Nephron progenitor cell (in vitro differentiated cells): ENCODE measurements at regions not wholly inside any gene's neighbourhood (a gene's known extent, or its start where the extent isn't known, plus 50 kb on each side); places are given as distances from the start of the nearest gene placed in this dataset.

Experiments used
- DNase-seq: peaks from one replicate; pipeline ENCODE4 v3.0.0; 2021
- H3K27ac Mint-ChIP-seq: 2 replicates; pipeline ENCODE4 v1.8.0; 2021; ENCODE audit warnings: mild to moderate bottlenecking, moderate library complexity, mixed read lengths
- H3K27me3 Mint-ChIP-seq: 2 replicates; pipeline ENCODE4 v1.8.0; 2021; ENCODE audit warnings: mild to moderate bottlenecking, low read depth, mixed read lengths; ENCODE audit not compliant: poor library complexity
- H3K36me3 Mint-ChIP-seq: 2 replicates; pipeline ENCODE4 v1.8.0; 2021; ENCODE audit warnings: low read depth, mixed read lengths
- H3K4me1 Mint-ChIP-seq: 2 replicates; pipeline ENCODE4 v1.8.0; 2021; ENCODE audit warnings: mixed read lengths
- H3K4me3 Mint-ChIP-seq: 2 replicates; pipeline ENCODE4 v1.8.0; 2021; ENCODE audit warnings: mild to moderate bottlenecking, moderate library complexity, mixed read lengths
- H3K9me3 Mint-ChIP-seq: 2 replicates; pipeline ENCODE4 v1.8.0; 2021; ENCODE audit warnings: mild to moderate bottlenecking, moderate library complexity, mixed read lengths
- TF ChIP-seq, protein P1 (sequence below): fragments of 200-600 bp; sonication (generic); IDR thresholded peaks from 2 replicates; pipeline ENCODE4 v1.5.0; 2021; ENCODE audit warnings: antibody characterized with exemption

DNA sequence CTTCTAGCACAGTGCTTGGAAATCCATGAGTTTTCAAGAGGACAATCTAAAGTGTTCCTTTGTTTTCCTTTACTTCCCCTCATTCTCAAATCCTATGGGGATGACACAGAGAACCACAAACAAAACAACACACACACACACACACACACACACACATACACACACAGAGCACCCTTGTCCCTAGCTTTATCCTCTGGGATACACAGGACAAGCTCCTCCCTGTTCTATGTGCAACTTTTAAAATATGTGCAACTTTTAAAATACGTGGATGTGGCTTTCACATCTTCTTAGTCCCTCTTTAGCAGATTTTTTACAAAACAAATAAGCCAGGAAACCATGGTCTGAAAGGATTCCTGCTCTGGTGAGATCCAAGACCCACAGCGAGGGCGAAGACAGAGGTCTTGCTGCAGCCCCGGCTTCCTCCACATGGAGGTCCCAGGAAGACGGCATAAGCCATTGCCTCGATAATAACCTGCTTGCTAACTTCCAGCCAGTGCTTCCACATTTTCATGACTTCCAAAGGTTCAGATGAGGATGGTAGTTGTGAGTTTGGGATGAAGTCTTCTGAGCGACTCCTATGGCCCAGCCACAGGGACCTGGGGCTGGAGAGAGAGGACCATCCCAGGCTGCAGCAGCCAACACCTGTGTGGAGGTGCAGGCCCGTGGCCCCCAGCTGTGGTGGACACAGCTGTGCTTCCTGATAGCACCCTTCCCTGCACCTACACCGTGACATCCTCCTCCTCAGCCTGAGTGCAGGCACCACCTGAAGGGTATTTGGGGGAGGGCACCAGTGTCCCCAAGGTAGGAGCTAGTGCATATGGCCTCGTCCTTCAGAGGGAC, 62.8 kb upstream of the CD93 start:
- peaks cover 29% of the 10 kb centered on the region for H3K4me1 Mint-ChIP-seq
- H3K27me3 Mint-ChIP-seq: peaks cover 11% of the 10 kb centered on the region
- H3K9me3 Mint-ChIP-seq: peaks cover 17% of the 10 kb centered on the region
- H3K27ac Mint-ChIP-seq: no peak overlapping the region
- H3K36me3 Mint-ChIP-seq: no peaks in the 10 kb centered on the region
- DNase-seq: no peak
- TF ChIP-seq, protein P1, sequence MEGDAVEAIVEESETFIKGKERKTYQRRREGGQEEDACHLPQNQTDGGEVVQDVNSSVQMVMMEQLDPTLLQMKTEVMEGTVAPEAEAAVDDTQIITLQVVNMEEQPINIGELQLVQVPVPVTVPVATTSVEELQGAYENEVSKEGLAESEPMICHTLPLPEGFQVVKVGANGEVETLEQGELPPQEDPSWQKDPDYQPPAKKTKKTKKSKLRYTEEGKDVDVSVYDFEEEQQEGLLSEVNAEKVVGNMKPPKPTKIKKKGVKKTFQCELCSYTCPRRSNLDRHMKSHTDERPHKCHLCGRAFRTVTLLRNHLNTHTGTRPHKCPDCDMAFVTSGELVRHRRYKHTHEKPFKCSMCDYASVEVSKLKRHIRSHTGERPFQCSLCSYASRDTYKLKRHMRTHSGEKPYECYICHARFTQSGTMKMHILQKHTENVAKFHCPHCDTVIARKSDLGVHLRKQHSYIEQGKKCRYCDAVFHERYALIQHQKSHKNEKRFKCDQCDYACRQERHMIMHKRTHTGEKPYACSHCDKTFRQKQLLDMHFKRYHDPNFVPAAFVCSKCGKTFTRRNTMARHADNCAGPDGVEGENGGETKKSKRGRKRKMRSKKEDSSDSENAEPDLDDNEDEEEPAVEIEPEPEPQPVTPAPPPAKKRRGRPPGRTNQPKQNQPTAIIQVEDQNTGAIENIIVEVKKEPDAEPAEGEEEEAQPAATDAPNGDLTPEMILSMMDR: no peak
- H3K4me3 Mint-ChIP-seq: no peak overlapping the region

DNA sequence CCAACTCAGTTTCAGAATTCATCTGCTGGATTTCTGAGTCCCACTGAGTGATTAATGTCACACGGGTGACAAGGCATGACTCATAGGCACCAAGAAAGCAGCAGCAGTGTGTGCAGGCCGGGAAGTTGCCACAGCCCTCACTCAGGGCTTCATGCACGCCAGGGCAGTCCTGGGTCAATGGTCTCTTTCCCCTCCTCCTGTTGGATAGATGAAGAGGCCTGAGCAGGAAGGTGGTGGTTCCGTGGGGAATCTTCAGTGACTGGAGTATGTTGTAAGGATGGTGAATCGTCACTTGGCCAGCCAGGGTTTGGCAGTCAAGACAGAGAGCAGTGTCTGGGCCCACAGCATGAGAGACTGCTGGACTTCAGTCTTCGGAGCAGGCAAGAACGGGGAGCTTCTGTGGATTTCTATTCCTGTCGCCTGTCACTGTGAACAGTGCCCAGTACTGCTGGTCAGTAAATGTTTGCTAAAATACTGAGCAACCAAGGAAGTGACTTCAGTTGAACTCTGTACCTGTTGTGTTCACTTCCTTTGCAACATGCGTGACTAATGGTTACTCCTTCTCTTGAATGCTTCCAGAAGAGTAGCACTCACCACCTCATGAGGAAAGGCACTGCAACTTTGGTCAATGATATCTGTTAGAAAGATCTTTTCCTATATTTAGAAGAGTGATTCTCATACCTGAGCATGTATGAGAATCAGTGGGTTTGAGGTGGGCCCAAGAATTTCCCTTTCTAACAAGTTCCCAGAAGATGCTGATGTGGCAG, 62.0 kb upstream of the CD93 start:
- peak overlapping the region; percentile 16 for H3K27ac Mint-ChIP-seq
- peaks cover 29% of the 10 kb centered on the region for H3K4me1 Mint-ChIP-seq
- TF ChIP-seq, protein P1: no peak
- no peak overlapping the region for H3K4me3 Mint-ChIP-seq
- peaks cover 11% of the 10 kb centered on the region for H3K27me3 Mint-ChIP-seq
- no peaks in the 10 kb centered on the region for H3K36me3 Mint-ChIP-seq
- no peak for DNase-seq
- H3K9me3 Mint-ChIP-seq: peaks cover 17% of the 10 kb centered on the region

DNA sequence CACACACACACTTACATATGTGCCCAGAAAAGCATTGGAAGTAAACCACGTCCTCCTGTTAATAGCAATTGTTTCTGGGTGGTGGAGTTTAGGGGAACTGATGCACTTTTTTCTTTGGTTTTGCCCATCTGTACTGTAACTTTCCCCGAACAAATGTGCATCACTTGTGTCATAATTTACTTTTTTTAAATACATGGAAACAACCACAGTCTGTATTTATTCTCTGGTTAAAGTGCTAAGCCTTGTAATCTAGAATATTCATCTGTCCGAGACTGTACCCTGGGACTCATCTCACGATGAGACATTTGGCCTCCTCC, 61.5 kb upstream of the CD93 start:
- no peak for DNase-seq
- H3K4me1 Mint-ChIP-seq: peaks cover 29% of the 10 kb centered on the region
- no peak overlapping the region for H3K4me3 Mint-ChIP-seq
- peaks cover 17% of the 10 kb centered on the region for H3K9me3 Mint-ChIP-seq
- H3K27me3 Mint-ChIP-seq: peaks cover 11% of the 10 kb centered on the region
- H3K36me3 Mint-ChIP-seq: no peaks in the 10 kb centered on the region
- TF ChIP-seq, protein P1: no peak
- H3K27ac Mint-ChIP-seq: peak overlapping the region; percentile 16

DNA sequence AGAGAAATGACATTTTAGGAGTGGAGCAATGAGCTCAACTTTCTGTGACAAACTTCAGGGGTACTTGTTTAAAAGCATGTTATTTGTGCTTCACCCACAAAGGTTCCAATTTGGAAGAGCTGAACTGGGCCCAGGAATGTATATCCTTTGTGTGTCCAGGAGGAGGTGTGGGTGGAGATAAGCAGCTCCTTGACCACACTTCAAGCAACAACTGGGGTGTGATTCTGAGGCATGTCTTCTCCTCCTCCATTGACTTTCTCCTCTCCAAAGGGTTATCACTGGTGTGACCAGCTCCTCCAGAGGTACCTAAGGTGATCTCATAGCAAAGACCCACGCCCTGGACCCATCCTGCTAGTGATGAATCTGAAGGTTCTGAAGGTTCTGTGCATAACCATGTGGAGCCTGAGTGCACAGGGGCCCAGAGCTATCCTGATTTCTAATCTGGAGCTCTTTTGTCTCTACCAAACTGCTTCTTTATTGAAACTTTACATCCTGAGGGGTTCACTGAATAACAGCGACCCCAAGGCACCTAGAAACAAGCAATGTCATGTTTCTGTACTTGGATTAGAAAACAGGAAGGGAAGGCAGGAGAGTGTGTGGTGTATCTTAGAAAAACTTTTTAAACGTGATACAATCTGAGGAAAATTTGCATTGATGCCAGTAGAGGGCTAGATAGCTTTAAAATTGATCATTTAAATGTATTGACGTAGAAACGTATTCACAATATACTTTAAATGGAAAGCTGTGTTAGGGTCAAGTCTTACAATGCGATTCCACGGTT, 60.9 kb upstream of the CD93 start:
- Mint-ChIP-seq H3K27ac (no peak overlapping the region), H3K4me3 (no peak overlapping the region), H3K36me3 (no peaks in the 10 kb centered on the region), H3K9me3 (peaks cover 17% of the 10 kb centered on the region), H3K27me3 (peaks cover 11% of the 10 kb centered on the region), H3K4me1 (peaks cover 26% of the 10 kb centered on the region)
- TF ChIP-seq, protein P1: no peak
- no peak for DNase-seq

DNA sequence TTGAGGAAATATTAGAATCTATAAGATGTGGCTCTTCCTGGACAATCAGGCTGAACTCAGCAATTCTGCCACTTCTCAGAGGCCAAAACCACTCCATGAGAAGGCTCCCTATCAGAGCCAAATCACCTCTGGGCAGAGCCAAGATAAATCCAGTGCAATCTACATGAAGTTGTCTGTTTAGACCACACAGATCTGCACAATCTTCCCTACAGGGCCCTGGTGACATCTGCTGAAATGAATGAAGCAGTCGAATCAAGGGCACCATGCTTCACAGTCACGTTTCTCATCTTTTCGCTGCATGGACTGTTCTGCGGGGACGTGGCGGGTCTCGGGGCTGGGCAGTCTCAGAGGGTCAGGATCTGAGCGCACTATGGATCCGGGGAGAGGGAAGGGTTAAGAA, 60.1 kb upstream of the CD93 start:
- H3K4me1 Mint-ChIP-seq: peaks cover 25% of the 10 kb centered on the region
- no peak for DNase-seq
- H3K36me3 Mint-ChIP-seq: no peaks in the 10 kb centered on the region
- no peak overlapping the region for H3K4me3 Mint-ChIP-seq
- H3K27ac Mint-ChIP-seq: no peak overlapping the region
- peaks cover 17% of the 10 kb centered on the region for H3K9me3 Mint-ChIP-seq
- H3K27me3 Mint-ChIP-seq: peaks cover 11% of the 10 kb centered on the region
- TF ChIP-seq, protein P1: no peak
